Renal pelvis (tissue), 1 donor: ENCODE measurements at regions not wholly inside any gene's neighbourhood (a gene's known extent, or its start where the extent isn't known, plus 50 kb on each side); places are given as distances from the start of the nearest gene placed in this dataset.
"Not testable (repeated sequence)": the region's sequence is repeated elsewhere in the genome, so short reads cannot be mapped to it uniquely, and the experiment has no call there.

Source experiments
- DNase-seq: peaks from one replicate; pipeline ENCODE4 v3.0.0-alpha.2; 2013

- DNase-seq, result no peak
Measured at GRCh38 chr3:182342252-182342651, 451.1 kb upstream of the ATP11B start.

- not testable (repeated sequence) for DNase-seq
Measured at GRCh38 chr3:182344026-182344425, 449.3 kb upstream of the ATP11B start.

DNA sequence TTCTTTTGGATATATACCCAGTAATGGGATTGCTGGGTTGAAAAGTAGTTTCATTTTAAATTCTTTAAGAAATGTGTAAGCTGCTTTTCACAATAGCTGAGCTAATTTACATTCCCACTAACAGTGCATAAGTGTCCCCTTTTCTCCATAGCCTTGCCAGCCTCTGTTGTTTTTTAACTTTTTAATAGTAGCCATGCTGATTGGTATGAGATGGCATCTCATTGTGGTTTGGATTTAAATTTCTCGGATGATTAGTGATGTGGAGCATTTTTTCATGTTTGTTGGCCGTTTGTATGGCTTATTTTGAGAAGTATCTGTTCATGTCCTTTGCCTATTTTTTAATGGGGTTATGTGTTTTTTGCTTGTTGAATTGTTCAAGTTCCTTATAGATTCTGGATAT, 444.3 kb upstream of the ATP11B start:
- DNase-seq, result no peak

- DNase-seq, result no peak
Measured at GRCh38 chr3:182349951-182350517, 443.3 kb upstream of the ATP11B start.

DNA sequence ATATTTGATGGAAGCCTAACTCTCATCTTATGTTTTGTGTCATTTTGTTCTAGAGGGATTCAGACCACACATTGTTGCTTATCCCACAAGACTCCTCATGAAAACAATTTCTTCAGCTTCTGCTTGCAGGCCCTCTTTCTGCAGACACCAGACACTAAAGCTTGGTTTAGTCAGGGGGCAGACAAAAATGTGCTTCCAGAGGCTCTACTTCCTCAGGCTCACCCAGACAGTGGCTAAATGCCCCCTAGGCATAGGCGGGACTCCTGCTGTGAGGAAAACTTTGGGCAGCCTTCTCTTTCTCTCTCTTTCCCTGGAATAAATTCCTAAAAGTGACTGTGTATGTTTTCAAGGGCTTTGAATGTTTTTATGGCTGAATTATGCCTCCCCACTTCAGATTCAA, 435.4 kb upstream of the ATP11B start:
- no peak for DNase-seq

DNA sequence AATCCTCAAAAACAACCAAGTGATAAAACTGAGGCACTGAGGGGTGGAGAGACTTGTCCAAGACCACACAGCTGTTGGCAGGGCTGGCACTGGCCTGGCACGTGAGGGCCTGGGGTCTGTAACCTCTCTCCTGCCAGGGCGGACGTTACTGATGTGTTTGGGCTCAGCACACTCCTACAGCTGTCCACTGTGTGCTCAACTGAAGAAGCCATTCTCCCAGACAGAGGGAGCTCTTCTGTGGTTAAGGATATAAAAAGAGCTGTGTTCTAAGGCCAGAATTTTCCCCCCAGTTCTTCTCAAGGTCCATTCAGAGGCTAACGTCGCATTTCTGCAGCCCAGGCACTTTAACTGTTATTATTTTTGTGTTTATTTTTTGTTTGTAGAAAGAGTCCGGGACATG, 429.0 kb upstream of the ATP11B start:
- no peak for DNase-seq

DNA sequence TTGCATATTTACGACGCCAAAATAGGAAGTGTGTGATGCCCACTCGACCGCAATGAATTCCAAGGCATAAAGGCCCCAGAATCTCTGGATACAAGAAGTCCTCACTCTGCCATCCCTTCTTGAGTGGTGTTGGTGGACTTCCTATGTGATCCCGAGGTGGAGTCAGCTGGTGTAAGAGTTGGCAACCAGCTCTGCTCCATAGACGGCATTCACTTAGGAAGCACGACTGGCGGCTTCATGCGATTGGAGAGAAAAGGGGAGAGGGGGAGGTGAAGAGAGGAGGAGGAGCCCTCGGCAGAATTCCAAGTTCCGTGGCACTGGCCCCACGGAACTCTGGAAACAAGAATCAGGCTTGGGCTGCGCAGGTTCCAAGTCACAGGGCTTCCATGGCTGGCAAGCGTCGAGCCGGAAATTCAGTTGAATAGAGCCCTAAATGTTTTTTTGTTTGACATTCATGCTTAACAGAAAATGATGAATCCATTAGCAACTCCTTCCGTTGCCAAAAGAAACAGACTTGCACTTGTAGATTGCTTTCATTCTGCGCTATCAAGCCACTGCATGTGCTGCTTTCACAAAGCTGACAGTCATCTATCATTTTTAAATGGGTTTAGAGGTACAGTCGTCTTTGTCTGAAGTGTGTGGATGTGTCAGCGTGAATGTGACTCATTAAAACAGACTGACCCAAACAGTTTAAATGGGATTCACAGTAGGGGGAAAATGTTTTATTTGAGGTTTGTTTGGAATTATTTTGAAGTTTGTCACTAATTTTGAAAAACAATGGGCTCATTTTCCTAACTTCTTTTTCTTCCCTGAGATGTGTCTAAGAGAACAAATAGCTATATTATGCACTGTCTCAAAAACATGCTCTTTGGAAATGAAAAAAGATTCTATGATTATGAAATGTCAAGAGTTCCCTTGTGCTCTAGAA, 428.3 kb upstream of the ATP11B start:
- no peak for DNase-seq

- DNase-seq, result no peak
Measured at GRCh38 chr3:182366746-182367145, 426.6 kb upstream of the ATP11B start.

GRCh38 chr3:182369861-182370260, 423.4 kb upstream of the ATP11B start:
- DNase-seq, result no peak

DNA sequence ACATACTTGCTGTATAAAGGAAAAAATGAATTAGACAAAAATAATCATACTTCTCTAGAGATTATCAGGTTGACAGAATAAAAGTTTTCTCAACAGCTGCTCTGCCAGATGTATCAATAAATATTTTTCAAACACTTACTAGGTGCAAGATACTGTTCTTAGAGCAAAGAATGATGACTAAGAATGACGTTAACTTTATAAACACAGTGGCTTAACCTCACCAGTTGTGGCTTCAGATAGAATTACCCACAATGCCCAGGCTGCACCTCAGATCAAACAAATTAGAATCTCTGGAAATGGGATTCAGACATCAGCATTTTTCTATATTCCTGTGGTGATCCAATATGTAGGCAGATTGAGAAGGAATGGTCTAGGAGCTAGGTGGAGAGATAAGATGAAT, 422.4 kb upstream of the ATP11B start:
- DNase-seq, result no peak

GRCh38 chr3:182375916-182376315, 417.4 kb upstream of the ATP11B start:
- DNase-seq, result peak; percentile 57

DNA sequence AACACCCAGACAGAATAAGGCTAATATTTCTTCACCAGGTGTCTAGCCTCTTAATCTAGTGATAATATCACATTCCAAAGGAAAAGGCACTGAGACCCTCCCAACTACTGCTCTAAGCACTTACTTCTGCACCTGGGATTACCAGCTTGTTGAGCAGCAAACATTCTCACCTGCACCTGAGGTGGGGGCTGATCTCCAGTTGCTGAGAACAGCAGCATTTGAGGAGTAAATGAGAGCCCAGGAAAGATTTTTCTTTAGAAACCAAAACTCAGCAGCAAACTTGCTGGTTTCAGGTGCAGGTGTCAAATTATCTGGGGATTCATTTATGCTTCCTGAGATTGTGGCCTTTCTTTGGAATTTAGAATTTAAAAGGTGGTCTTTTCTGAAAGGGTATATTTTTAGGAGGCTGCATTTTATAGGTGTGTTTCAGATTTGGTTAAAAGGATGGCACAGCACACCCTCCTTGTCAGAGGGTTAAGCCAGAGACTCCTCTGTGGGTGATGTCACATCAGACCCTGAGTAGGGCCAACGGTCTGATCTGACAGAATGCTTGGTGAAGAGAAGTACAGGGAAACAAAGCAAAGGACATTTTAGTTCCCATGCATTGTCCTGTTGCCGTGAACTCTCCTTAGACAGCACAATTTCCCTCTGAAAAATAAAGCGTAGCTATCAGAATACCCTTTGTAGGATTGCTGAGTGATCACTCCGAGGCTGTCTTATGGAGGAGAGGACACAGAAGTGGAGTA, 411.0 kb upstream of the ATP11B start:
- DNase-seq, result no peak

DNA sequence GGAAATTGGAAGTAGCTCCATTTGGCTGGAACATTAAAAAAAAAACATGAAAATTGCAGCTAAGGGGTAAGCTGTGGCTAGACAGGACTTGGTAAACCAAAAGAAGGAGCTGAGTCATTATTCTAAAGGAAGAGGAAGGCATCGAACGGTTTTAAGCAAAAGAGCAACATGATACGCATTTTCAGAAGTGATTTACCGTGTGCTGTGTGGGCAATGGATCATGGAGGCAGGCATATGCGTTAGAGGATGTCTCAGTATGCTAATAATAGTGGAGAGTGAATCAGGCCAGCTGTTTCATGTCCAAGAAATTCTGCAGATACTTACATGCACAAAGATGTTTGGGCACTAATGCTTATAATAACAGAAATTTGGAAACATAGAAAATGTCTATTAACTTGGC, 409.1 kb upstream of the ATP11B start:
- DNase-seq, result no peak

DNA sequence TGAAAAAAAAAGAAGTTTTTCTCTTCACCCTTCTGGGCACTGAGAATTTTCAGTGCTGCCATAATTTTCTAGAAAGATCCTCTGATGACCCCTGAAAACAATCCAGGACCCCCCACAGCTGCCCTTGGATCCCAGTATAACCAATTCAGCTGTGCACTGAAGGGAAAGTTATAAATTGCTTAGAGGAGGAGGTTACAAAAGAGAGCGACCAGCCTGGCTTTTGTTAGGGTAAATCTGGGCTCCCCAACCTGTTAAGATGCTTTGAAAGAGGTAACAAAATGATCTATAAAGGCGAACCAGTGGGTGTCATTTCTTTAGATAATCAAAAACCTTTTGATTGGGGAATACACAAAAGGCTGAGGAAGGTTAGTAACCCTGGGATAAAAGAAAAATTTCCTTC, 407.9 kb upstream of the ATP11B start:
- DNase-seq, result no peak

DNA sequence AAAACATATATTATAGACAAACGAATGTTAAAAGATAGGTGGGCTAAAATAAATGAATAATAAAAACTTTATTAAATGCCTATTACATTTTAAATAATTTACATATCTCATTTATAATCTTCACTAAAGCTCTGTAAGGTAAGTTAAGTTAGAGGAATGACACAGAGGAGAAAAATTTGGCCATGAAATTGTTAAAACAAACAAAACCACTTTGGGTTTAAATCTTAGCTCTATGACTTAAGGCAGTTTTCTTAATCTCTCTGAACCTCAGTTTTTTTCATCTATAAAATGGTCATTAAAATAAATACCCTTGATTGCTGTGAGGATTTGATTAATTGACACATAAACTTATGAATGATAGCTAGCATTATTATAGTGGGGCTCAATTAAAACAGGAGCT, 404.8 kb upstream of the ATP11B start:
- DNase-seq, result no peak

- DNase-seq, result no peak
Measured at GRCh38 chr3:182389071-182389815, 404.1 kb upstream of the ATP11B start.

DNA sequence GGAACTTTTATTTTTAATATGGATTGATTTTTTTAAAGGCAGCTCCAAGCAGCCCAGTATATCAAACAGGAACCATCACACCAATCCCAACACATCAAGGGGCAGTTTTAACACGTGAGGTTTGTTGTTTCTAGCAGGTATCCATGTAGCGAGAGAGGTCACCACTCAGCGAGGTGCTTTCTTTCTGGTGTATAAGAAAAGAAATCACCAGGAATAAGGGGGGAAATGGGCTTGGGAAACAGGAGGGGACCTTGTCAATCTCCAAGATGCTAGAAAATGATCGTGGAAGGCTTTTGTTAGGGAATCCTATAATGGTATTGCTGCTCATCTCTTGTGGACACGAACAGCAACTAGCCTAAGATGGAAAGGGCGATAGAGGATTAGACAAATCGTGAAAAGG, 402.9 kb upstream of the ATP11B start:
- DNase-seq, result no peak

DNA sequence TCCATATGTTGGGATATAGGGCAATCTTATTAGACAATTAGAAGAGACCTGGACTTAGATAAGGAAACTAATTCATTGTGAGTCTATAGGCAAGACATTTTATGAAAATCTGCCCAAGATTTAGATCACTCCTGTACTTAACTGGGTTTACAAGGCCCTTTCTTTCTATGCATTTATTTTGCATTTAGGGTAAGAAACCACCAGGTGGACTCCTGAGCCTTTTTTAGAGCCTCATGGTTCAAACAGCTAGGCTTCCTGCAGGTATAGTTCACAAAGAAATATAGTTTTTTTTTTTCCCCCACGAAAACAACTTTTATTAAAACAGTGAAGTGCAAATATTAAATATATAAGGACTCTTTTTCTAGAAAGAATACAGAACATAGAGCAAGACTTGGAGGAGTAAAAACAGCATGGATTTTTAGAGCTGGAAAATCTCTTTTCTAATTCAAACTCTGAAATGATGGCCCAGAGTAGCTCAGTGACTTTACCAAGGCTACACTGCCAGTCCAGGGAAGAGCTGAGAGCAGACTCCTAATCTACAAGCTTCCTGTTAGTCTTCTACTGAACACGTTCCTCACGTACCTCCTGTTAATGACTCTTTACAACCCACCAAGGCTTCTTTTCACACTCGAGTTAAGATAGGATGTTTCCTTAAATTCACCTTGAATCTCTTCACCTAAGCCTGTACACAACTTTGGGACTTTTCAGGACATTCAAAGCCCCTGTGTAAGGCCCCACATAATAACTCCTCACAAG, 400.9 kb upstream of the ATP11B start:
- DNase-seq, result no peak

GRCh38 chr3:182393151-182393550, 400.2 kb upstream of the ATP11B start:
- DNase-seq, result no peak

- DNase-seq, result no peak
Measured at GRCh38 chr3:182393830-182394367, 399.4 kb upstream of the ATP11B start.

DNA sequence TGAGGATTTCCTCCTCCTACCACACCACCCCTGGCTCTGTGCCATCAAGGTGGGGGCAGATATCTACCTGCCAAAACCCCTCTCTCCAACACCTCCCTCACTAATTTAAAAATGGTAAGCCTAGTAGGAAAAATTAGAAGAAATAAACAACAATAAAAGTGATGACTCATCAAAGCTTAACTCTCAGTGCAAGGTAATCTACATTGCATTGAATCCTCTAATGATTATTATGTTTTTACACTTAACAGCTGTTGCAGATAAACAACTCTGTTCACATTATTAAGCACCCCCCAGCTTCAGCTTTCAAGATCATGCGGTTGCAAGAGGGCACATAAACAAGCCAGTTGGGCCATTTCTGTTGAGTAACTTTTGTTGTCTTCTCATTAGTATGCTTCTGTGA, 396.1 kb upstream of the ATP11B start:
- no peak for DNase-seq
